OCI-LY7 (cell line): ENCODE measurements at regions not wholly inside any gene's neighbourhood (a gene's known extent, or its start where the extent isn't known, plus 50 kb on each side); places are given as distances from the start of the nearest gene placed in this dataset.

ENCODE experiments used
- BruUV-seq: library from RNA; stranded (reverse); fragments of 400-500 nt; replicated peaks from 2 replicates; lab custom pipeline; 2021; lab: Mats Ljungman, UMichigan
- CTCF ChIA-PET: fragments of 300-600 bp; sonication (Branson Sonifier 250); formaldehyde crosslinking; loops from one replicate; lab custom pipeline; 2022; ENCODE audit warnings: antibody characterized with exemption; ENCODE audit not compliant: unreplicated experiment; lab: Charles Lee
- POLR2A ChIA-PET: fragments of 300-600 bp; sonication (Branson Sonifier 250); formaldehyde crosslinking; loops from one replicate; lab custom pipeline; 2022; ENCODE audit warnings: antibody characterized with exemption; lab: Charles Lee
- DNase-seq: peaks from one replicate; pipeline ENCODE4 v3.0.0-alpha.2; 2015; ENCODE audit warnings: low spot score
- H2AFZ ChIP-seq: fragments of 200-600 bp; sonication (generic), shearing (Covaris generic); 2 replicates; pipeline ENCODE4 v1.6.1; 2014; ENCODE audit warnings: mild to moderate bottlenecking, antibody characterized with exemption, low read length, moderate library complexity
- H3K27ac ChIP-seq: fragments of 200-600 bp; sonication (generic); 2 replicates; pipeline ENCODE4 v1.5.1; 2014; ENCODE audit warnings: mixed run types, low read depth, mild to moderate bottlenecking, moderate library complexity, low read length, inconsistent platforms; ENCODE audit not compliant: poor library complexity, severe bottlenecking
- H3K36me3 ChIP-seq: fragments of 200-600 bp; sonication (generic); 2 replicates; pipeline ENCODE4 v1.6.1; 2014; ENCODE audit warnings: mild to moderate bottlenecking, antibody characterized with exemption, low read length, moderate library complexity, mixed read lengths; ENCODE audit not compliant: insufficient read depth
- H3K4me1 ChIP-seq: fragments of 200-600 bp; sonication (generic); 2 replicates; pipeline ENCODE4 v1.5.1; 2014; ENCODE audit warnings: mild to moderate bottlenecking, low read length; ENCODE audit not compliant: insufficient read depth, poor library complexity, severe bottlenecking
- H3K4me2 ChIP-seq: fragments of 200-600 bp; sonication (generic); 2 replicates; pipeline ENCODE4 v1.6.1; 2014; ENCODE audit warnings: mild to moderate bottlenecking, low read length
- H3K4me3 ChIP-seq: fragments of 200-600 bp; sonication (generic); 2 replicates; pipeline ENCODE4 v1.5.1; 2014; ENCODE audit warnings: mild to moderate bottlenecking, low read depth, low read length; ENCODE audit not compliant: poor library complexity, severe bottlenecking
- H3K79me2 ChIP-seq: fragments of 200-600 bp; sonication (generic); 2 replicates; pipeline ENCODE4 v1.6.1; 2016; ENCODE audit warnings: low read depth, mild to moderate bottlenecking, low read length, moderate library complexity, mixed read lengths; ENCODE audit not compliant: insufficient read depth
- H3K9me2 ChIP-seq: fragments of 200-600 bp; sonication (generic); 2 replicates; pipeline ENCODE4 v1.6.1; 2016; ENCODE audit warnings: mild to moderate bottlenecking, low read length, mixed read lengths; ENCODE audit not compliant: insufficient read depth
- H3K9me3 ChIP-seq: fragments of 200-600 bp; sonication (generic); 2 replicates; pipeline ENCODE4 v1.6.1; 2014; ENCODE audit warnings: mild to moderate bottlenecking, mixed run types, low read length, mixed read lengths
- H4K20me1 ChIP-seq: fragments of 200-600 bp; sonication (generic); 2 replicates; pipeline ENCODE4 v1.6.1; 2014; ENCODE audit warnings: mild to moderate bottlenecking, antibody characterized with exemption, low read length, moderate library complexity, mixed read lengths; ENCODE audit not compliant: insufficient read depth
- EZH2phosphoT487 ChIP-seq: fragments of 200-600 bp; sonication (generic); IDR thresholded peaks from 2 replicates; pipeline ENCODE4 v1.6.1; 2018; ENCODE audit warnings: low read depth, borderline replicate concordance, mild to moderate bottlenecking, mixed run types, antibody characterized with exemption, low read length, moderate library complexity, mixed read lengths
- intact Hi-C: fragments of 100-400 bp; cut with micrococcal nuclease; formaldehyde crosslinking; loops from one replicate; pipeline ENCODE4 v1.10.0; 2022; ENCODE audit not compliant: unreplicated experiment
- TF ChIP-seq, protein P1 (sequence below): fragments of 200-600 bp; sonication (generic); conservative IDR thresholded peaks from 2 replicates; pipeline ENCODE4 v1.5.1; 2014; ENCODE audit warnings: mild to moderate bottlenecking, antibody characterized with exemption, low read length, moderate library complexity, mixed read lengths

DNA sequence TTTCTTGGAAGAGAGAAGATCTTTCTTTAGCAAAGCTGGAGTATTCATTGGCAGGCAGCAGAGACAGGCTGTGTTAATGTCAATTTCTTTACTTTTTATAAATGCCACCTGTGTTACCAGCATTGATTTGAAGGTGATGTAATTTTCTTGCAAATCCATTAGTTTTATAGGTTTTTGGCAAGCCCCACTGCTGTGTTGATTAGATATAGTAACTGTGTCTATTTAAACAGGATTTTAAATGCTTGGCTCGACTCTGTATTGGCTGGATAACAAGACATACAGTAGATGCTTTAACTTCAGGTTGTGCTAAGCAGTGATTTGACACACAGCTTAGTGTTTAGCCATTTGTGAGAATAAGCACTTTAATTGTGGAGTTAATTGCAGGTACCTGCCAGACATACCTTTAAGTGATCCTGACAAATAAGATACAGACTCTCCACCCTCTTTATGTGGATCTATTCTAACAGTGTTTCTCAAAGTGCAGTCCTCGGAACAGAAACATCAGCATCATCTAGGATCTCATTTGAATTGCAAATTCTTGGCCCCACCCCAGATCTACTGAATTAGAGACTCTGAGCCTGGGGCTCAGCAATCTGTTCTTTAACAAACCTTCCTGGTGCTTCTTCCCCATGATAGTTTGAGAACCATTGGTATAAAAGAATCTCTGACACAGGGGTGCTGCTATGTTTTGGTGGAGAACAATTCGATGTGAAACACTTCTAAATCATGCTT is 397.5 kb downstream of the HDGFL1 start:
- no peak for DNase-seq
- POLR2A ChIA-PET, result interaction anchor here (1.5 kb wide), 1 partner anchor 16 kb away, joined by 4 read pairs; no protein-coding TSS in a partner anchor
- no peaks in the 10 kb centered on the region for H3K9me2 ChIP-seq
- no peak for TF ChIP-seq EZH2phosphoT487
- TF ChIP-seq, protein P1, sequence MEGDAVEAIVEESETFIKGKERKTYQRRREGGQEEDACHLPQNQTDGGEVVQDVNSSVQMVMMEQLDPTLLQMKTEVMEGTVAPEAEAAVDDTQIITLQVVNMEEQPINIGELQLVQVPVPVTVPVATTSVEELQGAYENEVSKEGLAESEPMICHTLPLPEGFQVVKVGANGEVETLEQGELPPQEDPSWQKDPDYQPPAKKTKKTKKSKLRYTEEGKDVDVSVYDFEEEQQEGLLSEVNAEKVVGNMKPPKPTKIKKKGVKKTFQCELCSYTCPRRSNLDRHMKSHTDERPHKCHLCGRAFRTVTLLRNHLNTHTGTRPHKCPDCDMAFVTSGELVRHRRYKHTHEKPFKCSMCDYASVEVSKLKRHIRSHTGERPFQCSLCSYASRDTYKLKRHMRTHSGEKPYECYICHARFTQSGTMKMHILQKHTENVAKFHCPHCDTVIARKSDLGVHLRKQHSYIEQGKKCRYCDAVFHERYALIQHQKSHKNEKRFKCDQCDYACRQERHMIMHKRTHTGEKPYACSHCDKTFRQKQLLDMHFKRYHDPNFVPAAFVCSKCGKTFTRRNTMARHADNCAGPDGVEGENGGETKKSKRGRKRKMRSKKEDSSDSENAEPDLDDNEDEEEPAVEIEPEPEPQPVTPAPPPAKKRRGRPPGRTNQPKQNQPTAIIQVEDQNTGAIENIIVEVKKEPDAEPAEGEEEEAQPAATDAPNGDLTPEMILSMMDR, result no peak
- H3K79me2 ChIP-seq, result no peaks in the 10 kb centered on the region
- no peak overlapping the region for H3K4me2 ChIP-seq
- H4K20me1 ChIP-seq, result no peaks in the 10 kb centered on the region
- no peak overlapping the region for H3K4me3 ChIP-seq
- H3K36me3 ChIP-seq, result no peaks in the 10 kb centered on the region
- no TSS peak for BruUV-seq
- intact Hi-C loops, result no loop called here
- no peaks in the 10 kb centered on the region for H3K9me3 ChIP-seq
- CTCF ChIA-PET, result no interaction called here
- H3K27ac ChIP-seq, result no peak overlapping the region
- H3K4me1 ChIP-seq, result no peaks in the 10 kb centered on the region
- no peak overlapping the region for H2AFZ ChIP-seq

DNA sequence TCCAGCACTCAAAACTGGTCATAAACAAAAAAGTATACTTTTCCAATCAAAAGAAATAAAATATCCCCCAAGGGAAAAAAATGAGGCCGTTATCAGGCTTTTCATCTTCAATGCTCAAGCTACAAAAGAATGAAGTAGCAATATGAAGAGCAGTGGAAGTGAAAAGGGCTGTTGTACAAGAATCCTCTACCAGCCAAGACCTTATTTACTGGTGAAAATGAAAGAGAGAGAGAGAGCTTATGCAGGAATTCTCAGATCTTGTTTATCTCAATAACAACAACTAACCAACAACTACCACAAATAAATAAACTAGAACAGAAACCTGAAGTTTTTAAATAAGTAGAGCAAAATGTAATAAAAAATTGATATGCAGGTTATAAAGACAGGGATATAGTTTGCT is 400.6 kb downstream of the HDGFL1 start:
- ChIA-PET CTCF (no interaction called here), POLR2A (no interaction called here)
- Histone ChIP-seq H3K9me3 (no peaks in the 10 kb centered on the region), H3K36me3 (no peaks in the 10 kb centered on the region), H4K20me1 (no peaks in the 10 kb centered on the region), H2AFZ (no peak overlapping the region), H3K27ac (no peak overlapping the region), H3K9me2 (no peaks in the 10 kb centered on the region), H3K4me3 (no peak overlapping the region), H3K79me2 (no peaks in the 10 kb centered on the region), H3K4me1 (no peaks in the 10 kb centered on the region), H3K4me2 (no peak overlapping the region)
- BruUV-seq, result no TSS peak
- TF ChIP-seq EZH2phosphoT487, result no peak
- intact Hi-C loops, result no loop called here
- no peak for DNase-seq

DNA sequence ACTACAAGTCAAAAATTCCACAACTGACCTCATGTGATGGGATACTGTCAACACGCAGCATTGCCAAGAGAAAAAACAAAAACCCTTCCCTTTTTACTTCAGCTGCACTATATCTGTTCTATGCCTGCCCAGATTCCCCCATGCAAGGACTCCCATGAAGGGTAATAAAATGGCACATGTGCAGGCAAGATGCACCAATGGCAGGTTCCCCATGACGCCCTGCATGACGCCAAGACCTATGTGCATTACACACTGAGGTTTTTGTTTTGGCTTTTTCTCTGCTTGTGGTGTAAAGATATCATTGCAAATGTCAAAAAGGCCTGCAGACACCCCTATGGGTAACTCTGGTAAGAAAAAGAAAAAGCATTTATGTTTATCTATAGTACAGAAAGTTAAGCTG is 403.4 kb downstream of the HDGFL1 start:
- Histone ChIP-seq H4K20me1 (no peaks in the 10 kb centered on the region), H3K9me2 (no peaks in the 10 kb centered on the region), H3K79me2 (no peaks in the 10 kb centered on the region), H2AFZ (no peak overlapping the region), H3K4me3 (no peak overlapping the region), H3K4me1 (no peaks in the 10 kb centered on the region), H3K36me3 (no peaks in the 10 kb centered on the region), H3K9me3 (no peaks in the 10 kb centered on the region), H3K4me2 (no peak overlapping the region), H3K27ac (no peak overlapping the region)
- POLR2A ChIA-PET, result no interaction called here
- CTCF ChIA-PET, result no interaction called here
- intact Hi-C loops, result no loop called here
- TF ChIP-seq EZH2phosphoT487, result no peak
- DNase-seq, result no peak
- no TSS peak for BruUV-seq
